ENCODE measurements at regions not wholly inside any gene's neighbourhood (a gene's known extent, or its start where the extent isn't known, plus 50 kb on each side); places are given as distances from the start of the nearest gene placed in this dataset.

- TF ChIP-seq CTCF (IDR thresholded peaks at IDR 0.05) (no peak), POLR2A (IDR thresholded peaks at IDR 0.05) (no peak)
Observed at GRCh38 chr5:1946776-1947175, 64.1 kb upstream of the IRX4 start.

Measured in lower leg skin (tissue), 3 donors.